ENCODE measurements at regions not wholly inside any gene's neighbourhood (a gene's known extent, or its start where the extent isn't known, plus 50 kb on each side); places are given as distances from the start of the nearest gene placed in this dataset.

DNA sequence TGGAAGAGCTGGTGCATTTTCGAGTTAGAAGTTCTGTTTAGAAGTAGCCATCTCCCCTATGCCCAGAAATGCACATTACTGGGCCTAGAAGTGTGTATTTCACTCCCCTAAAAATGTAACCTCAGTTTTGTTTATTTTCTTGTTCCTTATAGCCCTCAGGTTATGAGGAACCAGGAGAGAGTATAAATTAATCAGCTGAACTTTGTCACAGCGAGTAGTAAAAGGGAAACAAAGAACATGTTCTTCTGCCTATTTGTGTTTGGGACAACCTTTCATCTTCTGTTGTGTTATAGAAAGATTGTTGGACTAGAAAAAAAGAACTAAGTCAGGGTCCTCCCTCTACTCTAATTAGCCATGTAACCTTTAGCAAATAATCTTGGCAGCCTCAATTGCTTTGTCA, 160.5 kb upstream of the PDE4B start:
- TF ChIP-seq, protein P1, sequence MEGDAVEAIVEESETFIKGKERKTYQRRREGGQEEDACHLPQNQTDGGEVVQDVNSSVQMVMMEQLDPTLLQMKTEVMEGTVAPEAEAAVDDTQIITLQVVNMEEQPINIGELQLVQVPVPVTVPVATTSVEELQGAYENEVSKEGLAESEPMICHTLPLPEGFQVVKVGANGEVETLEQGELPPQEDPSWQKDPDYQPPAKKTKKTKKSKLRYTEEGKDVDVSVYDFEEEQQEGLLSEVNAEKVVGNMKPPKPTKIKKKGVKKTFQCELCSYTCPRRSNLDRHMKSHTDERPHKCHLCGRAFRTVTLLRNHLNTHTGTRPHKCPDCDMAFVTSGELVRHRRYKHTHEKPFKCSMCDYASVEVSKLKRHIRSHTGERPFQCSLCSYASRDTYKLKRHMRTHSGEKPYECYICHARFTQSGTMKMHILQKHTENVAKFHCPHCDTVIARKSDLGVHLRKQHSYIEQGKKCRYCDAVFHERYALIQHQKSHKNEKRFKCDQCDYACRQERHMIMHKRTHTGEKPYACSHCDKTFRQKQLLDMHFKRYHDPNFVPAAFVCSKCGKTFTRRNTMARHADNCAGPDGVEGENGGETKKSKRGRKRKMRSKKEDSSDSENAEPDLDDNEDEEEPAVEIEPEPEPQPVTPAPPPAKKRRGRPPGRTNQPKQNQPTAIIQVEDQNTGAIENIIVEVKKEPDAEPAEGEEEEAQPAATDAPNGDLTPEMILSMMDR (IDR thresholded peaks at IDR 0.05): no peak
- no peak for TF ChIP-seq POLR2A (IDR thresholded peaks at IDR 0.05)

Measured in heart left ventricle (tissue), 13 donors.